Cardiac fibroblast (primary cell): ENCODE measurements at regions not wholly inside any gene's neighbourhood (a gene's known extent, or its start where the extent isn't known, plus 50 kb on each side); places are given as distances from the start of the nearest gene placed in this dataset.

Source experiments
- DNase-seq, 2 donors: peaks; one replicate each; pipeline versions ENCODE4 v3.0.0 to v3.0.0-alpha.2; 2010; ENCODE audit warnings: low read depth in 2 of 2
- H3K4me3 ChIP-seq, 2 donors: replicated peaks in 1 of 2; 1 replicate in 1 of 2; 2 replicates in 1 of 2; pipeline ENCODE4 v1.5.1; 2011; ENCODE audit warnings: low read depth in 2 of 2, low read length in 2 of 2, mild to moderate bottlenecking in 2 of 2, moderate library complexity in 1 of 2
- CTCF ChIP-seq: IDR thresholded peaks from one replicate; pipeline ENCODE4 v1.5.1; 2011; ENCODE audit warnings: low read depth, mild to moderate bottlenecking, low read length, inconsistent platforms

- no peak for TF ChIP-seq CTCF
- no peak overlapping the region for H3K4me3 ChIP-seq
- DNase-seq = no peak
These were observed 922.4 kb upstream of the ADGRL4 start for GRCh38 chr1:79928901-79929300.

- TF ChIP-seq CTCF = no peak
- no peak for DNase-seq
These were observed 914.6 kb upstream of the ADGRL4 start for GRCh38 chr1:79920960-79921669.

GRCh38 chr1:79914896-79915295, 908.4 kb upstream of the ADGRL4 start:
- H3K4me3 ChIP-seq = no peak overlapping the region
- no peak for DNase-seq

More at GRCh38 chr1:79920960-79921669, 914.6 kb upstream of the ADGRL4 start:
- H3K4me3 ChIP-seq = no peak overlapping the region

GRCh38 chr1:79912813-79913212, 906.3 kb upstream of the ADGRL4 start:
- no peak for DNase-seq
- TF ChIP-seq CTCF = no peak
- no peak overlapping the region for H3K4me3 ChIP-seq

More at GRCh38 chr1:79914896-79915295, 908.4 kb upstream of the ADGRL4 start:
- no peak for TF ChIP-seq CTCF

GRCh38 chr1:79903321-79903720, 896.8 kb upstream of the ADGRL4 start:
- no peak for TF ChIP-seq CTCF
- H3K4me3 ChIP-seq = no peak overlapping the region
- peak in 1 of 2 donors; percentile 12 for DNase-seq

GRCh38 chr1:79902418-79902817, 895.9 kb upstream of the ADGRL4 start:
- peak in 1 of 2 donors; percentile 4 for DNase-seq
- no peak overlapping the region for H3K4me3 ChIP-seq
- no peak for TF ChIP-seq CTCF

GRCh38 chr1:79899914-79900313, 893.4 kb upstream of the ADGRL4 start:
- DNase-seq = peak; percentile 95 to 97
- H3K4me3 ChIP-seq = no peak overlapping the region
- TF ChIP-seq CTCF = peak; percentile 19
